ENCODE measurements at regions not wholly inside any gene's neighbourhood (a gene's known extent, or its start where the extent isn't known, plus 50 kb on each side); places are given as distances from the start of the nearest gene placed in this dataset.

DNA sequence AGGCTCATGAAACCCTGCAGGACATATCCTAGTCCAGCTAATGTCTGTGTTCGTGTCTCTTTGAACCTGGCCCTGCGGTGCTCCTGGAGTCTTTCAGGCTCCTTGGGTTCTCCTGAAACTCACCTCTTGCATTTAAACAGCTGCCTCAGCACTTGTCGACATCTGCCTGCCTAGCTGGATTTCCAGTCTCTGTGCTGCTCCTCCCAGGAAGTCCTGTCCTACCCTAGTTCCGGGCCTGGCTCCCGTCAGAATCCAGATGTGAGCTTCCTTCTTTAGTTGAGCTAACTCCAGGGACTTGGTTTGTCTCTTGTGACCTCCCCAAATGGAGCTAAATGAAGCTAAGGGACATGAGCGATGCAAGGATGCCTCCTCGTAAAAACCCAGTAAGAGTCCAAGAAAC is 155.2 kb upstream of the PIRT start:
- H3K9me3 ChIP-seq, result no peaks in the 10 kb centered on the region
- H3K4me1 ChIP-seq, result no peaks in the 10 kb centered on the region
- no peaks in the 10 kb centered on the region for H3K36me3 ChIP-seq
- WGBS, 2 donors, result 74 to 79% methylated on average over 6 to 7 of the region's 7 CpGs
- H3K4me3 ChIP-seq (replicated peaks in 1 of 3), result no peak overlapping the region
- DNase-seq, result no peak
- TF ChIP-seq POLR2A (IDR thresholded peaks at IDR 0.05), result no peak
- TF ChIP-seq, protein P1, sequence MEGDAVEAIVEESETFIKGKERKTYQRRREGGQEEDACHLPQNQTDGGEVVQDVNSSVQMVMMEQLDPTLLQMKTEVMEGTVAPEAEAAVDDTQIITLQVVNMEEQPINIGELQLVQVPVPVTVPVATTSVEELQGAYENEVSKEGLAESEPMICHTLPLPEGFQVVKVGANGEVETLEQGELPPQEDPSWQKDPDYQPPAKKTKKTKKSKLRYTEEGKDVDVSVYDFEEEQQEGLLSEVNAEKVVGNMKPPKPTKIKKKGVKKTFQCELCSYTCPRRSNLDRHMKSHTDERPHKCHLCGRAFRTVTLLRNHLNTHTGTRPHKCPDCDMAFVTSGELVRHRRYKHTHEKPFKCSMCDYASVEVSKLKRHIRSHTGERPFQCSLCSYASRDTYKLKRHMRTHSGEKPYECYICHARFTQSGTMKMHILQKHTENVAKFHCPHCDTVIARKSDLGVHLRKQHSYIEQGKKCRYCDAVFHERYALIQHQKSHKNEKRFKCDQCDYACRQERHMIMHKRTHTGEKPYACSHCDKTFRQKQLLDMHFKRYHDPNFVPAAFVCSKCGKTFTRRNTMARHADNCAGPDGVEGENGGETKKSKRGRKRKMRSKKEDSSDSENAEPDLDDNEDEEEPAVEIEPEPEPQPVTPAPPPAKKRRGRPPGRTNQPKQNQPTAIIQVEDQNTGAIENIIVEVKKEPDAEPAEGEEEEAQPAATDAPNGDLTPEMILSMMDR (IDR thresholded peaks at IDR 0.05), result no peak
- no peaks in the 10 kb centered on the region for H3K27me3 ChIP-seq
- intact Hi-C loops (cut with DNase I), result no loop called here
- H3K27ac ChIP-seq, result no peak overlapping the region

DNA sequence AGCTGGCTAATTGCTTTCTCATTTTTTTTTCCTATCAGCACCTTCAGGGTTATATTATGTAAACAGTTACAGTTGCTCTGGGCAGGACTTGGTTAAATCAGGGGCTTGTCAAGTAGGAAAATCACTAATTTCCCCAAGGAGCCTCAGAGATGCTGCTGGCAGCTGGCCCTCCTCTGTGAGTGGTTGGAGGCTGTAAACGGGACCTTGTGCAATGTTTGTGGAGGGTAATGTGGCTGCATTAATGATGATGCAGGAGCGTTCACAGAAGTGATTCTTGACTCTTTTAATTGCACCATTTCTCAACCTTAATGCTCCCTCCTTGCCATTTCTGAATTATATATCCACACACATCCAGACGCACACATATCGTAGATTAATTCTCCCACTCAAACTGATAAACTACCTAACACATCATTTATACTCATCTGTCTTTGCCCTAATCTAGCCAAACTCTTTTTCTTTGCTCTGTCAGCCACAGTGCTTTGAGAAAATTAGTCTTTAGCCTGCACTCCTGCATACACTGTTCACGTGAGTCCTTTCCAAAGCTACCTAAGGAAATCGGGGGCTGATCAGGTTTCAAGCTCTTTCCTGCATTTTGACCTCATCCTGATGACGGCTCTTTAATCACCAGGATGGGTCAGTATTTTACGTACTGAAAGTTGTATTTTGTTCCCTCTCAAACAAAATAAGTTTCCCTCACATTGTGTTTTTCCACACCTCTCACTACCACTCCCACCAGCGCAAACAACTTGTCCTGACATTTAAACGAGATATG is 154.4 kb upstream of the PIRT start:
- no peak for TF ChIP-seq POLR2A (IDR thresholded peaks at IDR 0.05)
- TF ChIP-seq, protein P1 (IDR thresholded peaks at IDR 0.05), result no peak
- Histone ChIP-seq H3K9me3 (no peaks in the 10 kb centered on the region), H3K27ac (no peak overlapping the region), H3K36me3 (no peaks in the 10 kb centered on the region), H3K27me3 (no peaks in the 10 kb centered on the region), H3K4me1 (no peaks in the 10 kb centered on the region), H3K4me3 (replicated peaks in 1 of 3) (no peak overlapping the region)
- intact Hi-C loops (cut with DNase I), result no loop called here
- no peak for DNase-seq
- 33% methylated on average over 10 of the region's 10 CpGs for WGBS, 2 donors

DNA sequence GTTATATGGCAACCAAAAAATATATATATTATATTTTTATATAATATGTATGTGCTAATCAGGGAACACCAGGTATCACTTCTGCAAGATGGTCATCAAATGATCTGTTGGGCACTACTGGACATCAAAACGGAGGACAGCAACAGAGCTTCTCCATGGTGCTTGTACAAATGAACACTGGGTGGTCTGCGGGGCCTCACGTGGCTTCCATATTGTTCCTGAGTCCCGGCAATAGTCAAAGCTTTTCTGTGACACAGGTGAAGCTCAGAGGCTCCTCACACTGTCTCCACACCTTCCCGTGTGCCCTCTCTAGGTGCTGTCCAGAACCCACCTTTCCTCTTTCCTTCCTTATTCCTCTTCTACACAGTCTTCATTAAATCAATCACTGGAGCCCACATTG is 149.9 kb upstream of the PIRT start:
- no peaks in the 10 kb centered on the region for H3K36me3 ChIP-seq
- no peaks in the 10 kb centered on the region for H3K9me3 ChIP-seq
- no peaks in the 10 kb centered on the region for H3K4me1 ChIP-seq
- WGBS, 2 donors, result 79 to 87% methylated on average over 5 of the region's 5 CpGs
- TF ChIP-seq POLR2A (IDR thresholded peaks at IDR 0.05), result no peak
- TF ChIP-seq, protein P1 (IDR thresholded peaks at IDR 0.05), result no peak
- H3K27me3 ChIP-seq, result no peaks in the 10 kb centered on the region
- intact Hi-C loops (cut with DNase I), result no loop called here
- no peak for DNase-seq
- H3K4me3 ChIP-seq (replicated peaks in 1 of 3), result no peak overlapping the region
- H3K27ac ChIP-seq, result no peak overlapping the region

DNA sequence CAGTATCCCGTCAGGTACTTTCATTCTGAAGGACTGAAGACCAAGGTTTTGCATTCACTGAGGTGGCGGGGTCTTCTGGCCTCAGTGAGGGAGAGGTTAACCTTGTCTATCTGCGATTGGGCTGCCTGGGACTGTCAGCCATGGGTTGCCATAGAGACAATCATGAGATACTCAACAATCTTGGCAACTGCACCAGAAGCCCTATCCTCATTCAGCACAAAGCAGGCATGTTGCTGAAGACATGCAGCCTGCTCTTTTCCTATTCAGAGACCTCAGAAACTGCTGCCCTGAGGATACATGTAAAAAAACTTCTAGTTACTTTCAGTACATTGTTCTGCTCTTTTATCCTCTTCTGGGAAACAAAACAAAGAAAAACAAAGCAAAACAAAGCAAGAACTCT is 146.3 kb upstream of the PIRT start:
- TF ChIP-seq, protein P1 (IDR thresholded peaks at IDR 0.05), result no peak
- TF ChIP-seq POLR2A (IDR thresholded peaks at IDR 0.05), result no peak
- no peaks in the 10 kb centered on the region for H3K4me1 ChIP-seq
- no peak for DNase-seq
- 81 to 85% methylated on average over 3 of the region's 3 CpGs for WGBS, 2 donors
- no peak overlapping the region for H3K27ac ChIP-seq
- no peak overlapping the region for H3K4me3 ChIP-seq (replicated peaks in 1 of 3)
- H3K9me3 ChIP-seq, result no peaks in the 10 kb centered on the region
- H3K36me3 ChIP-seq, result no peaks in the 10 kb centered on the region
- intact Hi-C loops (cut with DNase I), result no loop called here
- H3K27me3 ChIP-seq, result no peaks in the 10 kb centered on the region

DNA sequence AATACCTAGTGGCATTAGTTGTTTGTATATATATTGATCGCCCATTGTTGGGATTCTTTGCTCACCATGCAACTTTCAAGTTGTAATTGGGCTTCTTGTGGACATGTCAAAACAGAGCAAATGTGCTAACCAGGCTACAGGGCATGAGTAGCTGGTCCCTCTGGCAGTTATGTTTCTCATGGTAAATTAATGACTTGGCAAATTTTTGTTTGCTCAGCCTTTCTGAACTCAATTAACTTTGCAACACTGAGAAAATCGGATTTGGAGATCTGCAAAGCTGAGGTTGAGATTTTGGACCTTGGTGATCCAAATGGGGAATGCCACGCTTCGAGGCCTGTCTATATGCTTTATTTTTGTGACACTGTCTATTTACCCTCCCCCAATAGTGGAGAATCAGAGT is 138.5 kb upstream of the PIRT start:
- 83 to 92% methylated on average over 4 of the region's 4 CpGs for WGBS, 2 donors
- TF ChIP-seq, protein P1 (IDR thresholded peaks at IDR 0.05), result no peak
- TF ChIP-seq POLR2A (IDR thresholded peaks at IDR 0.05), result no peak
- Histone ChIP-seq H3K36me3 (no peaks in the 10 kb centered on the region), H3K4me1 (no peaks in the 10 kb centered on the region), H3K4me3 (replicated peaks in 1 of 3) (no peak overlapping the region), H3K9me3 (no peaks in the 10 kb centered on the region), H3K27me3 (no peaks in the 10 kb centered on the region), H3K27ac (no peak overlapping the region)
- no peak for DNase-seq
- intact Hi-C loops (cut with DNase I), result no loop called here

Measured in thyroid gland (tissue), 4 donors.